EL (cell line): ENCODE measurements at regions not wholly inside any gene's neighbourhood (a gene's known extent, or its start where the extent isn't known, plus 50 kb on each side); places are given as distances from the start of the nearest gene placed in this dataset.

Experiments used
- DNase-seq: peaks from one replicate; pipeline ENCODE4 v3.0.0-alpha.2; 2016

DNA sequence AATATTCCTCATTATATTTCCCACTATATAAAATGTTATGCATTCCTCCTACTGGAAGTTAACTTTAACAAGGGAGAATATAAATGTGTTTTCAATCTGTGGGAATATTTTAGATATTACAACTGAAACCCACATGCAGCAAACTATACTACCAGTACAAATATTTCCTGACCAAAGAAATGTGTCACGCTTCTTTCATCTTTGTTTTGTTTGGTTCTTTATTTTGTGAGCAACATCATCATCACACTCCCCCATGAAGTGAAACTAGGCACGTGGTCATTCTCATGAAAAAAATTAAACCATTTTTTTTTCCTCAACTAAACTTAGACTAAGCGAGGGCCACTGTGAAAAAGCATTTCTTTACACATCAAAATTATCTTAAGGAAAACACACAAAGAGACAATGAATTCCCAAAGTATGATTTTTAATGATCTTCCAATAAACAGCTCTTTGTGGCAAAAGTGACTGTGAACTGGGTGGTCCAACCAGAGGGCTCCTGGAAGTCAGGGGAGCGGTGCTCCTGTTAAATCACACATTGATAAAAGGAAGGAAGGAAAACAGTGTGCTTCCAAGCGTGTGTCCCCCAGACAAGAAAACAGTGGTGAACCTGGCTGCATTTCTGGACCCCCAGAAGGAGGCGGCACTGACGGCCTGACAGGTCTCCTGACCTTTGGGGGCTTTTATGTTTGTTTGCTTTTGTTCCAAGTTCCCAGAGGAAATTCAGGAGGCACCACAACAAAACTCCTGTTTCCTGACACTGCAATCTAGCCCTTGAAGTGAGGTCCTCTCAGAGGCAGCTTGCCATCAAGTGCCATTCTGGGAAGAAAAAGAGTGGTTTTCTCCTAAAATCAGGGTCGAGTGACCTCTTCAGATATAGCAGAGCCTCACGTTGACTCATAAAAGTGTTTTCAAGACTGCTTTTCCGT, 166.8 kb upstream of the FOXQ1 start:
- DNase-seq = peak; percentile 50

GRCh38 chr6:1143655-1144054, 168.2 kb upstream of the FOXQ1 start:
- DNase-seq = peak; percentile 29

GRCh38 chr6:1139155-1139890, 172.6 kb upstream of the FOXQ1 start:
- DNase-seq = no peak

DNA sequence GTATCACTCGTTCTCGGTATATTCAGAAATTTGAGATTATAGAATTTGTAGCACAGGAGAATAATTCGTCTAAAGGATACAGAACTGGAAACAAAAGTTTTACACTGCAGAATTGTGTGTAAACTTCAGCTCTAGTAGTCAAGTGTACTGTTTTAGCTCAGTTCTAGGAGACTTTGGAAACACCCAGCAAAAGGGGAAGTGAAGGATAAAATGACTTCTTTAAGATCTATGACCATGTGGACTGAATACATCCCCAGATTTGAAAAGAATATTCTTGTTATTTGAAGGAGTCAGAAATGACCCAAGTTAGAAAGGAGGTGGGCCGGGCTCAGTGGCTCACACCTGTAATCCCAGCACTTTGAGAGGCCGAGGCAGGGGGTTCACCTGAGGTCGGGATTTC, 174.0 kb upstream of the FOXQ1 start:
- no peak for DNase-seq

DNA sequence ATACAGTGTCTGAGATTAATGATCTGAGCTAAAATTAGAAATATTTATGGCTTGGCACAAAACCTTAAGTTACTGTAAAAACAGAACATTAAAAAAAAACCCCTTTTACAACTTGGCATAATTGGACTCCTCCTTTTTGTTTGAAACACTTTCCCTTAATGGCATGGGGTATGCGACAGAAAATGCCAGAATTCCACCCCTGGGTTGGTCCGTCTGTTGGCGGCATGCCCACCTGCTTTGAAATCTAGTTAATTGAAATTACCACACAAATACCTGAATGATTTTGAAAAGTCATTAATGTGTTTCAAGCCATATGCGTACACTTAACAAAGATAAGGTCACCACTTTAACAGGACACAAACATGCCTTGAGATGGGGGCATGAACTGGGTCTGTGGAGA, 175.1 kb upstream of the FOXQ1 start:
- DNase-seq = no peak

- DNase-seq = peak; percentile 66
These were observed 175.5 kb upstream of the FOXQ1 start for GRCh38 chr6:1136415-1136774.

GRCh38 chr6:1135726-1136414, 176.0 kb upstream of the FOXQ1 start:
- DNase-seq = no peak

- peak; percentile 82 for DNase-seq
These were observed 180.4 kb upstream of the FOXQ1 start for GRCh38 chr6:1131285-1132079.

DNA sequence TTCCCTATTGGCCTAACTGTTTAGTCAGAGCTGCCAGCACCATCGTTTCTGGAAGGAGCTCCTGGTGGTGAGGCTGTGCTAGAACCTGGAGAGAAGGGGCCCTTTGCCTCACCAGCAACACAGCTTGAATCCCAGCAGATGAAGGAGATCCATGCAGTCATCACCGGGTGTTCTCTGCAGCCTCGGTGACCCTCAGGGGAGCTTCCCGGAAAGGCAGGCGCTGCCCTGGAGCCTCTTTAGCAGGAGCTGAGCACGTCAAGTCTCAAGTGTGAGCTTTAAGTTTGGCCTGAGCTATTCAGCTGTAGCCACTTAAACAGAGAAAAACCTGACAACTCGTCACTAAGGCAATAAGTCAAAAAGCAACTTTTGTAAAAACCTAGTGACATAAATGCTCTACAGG, 181.2 kb upstream of the FOXQ1 start:
- DNase-seq = no peak

DNA sequence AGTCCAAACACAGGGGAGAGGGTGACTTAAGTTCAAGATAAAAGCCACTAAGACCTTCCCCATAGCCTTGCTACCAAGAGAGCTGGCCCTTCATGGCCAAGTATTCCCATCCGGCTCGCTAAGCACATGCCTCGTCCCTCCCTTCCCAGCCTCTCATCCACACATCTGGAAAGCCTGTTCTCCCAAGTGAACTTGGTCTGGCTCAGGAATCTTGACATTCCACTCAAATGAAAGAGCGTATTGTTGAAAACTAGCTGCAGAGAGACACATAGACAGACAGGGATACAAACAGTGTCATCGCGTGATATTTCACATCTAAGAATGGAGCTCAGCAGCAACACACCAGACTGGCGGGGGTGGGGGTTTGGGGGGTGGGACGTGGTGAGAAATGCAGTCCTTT, 182.8 kb upstream of the FOXQ1 start:
- DNase-seq = no peak

DNA sequence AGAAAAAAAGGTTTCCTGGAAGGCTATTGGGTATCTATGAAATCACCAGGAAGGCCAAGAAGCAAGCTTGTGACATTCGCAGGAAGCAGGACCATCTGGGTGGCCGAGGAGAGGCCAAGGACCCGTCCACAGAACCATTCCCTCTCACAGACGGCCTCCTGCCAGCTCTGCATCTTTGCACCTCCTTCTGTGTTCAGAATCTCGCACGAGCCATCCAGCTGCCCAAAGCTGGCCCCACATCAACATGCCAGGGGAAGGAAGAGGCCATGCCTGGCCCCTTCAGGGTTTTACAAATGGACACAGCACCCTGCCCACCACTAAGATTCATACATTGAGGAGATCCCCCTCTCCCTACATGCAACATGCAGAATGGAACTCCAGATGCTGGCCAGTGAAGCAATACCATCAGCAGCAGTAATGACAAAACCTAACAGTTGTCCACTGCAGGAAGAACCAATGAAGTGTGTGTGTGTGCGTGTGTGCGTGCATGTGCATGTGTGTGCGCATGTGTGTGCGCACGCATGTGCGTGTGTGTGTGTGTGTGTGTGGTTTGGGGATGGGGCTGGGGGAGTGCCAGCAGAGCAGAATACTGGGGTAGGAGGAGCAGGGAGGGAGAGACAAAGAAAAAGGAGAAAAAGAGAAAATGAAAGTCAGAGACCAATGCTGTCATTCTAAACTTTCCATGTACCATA, 184.2 kb upstream of the FOXQ1 start:
- no peak for DNase-seq

DNA sequence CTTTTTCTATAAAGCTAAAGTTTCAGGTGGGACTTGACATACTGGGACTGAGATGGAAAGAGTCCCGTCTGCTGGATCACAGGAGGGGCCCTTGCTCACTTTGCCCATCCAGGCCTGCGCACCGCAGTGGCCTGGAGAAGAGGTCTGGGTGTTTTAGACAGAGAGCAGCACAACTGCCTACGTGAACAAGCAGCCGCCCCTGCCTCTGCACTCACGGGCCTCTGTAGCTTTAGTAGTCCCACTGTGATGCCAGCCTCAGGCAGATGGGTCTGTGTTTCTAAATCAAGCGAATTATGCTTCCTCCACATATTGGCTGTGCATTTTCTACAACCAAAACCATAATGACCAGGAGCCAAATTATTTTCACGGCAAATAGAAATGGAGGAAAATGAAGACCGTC, 184.8 kb upstream of the FOXQ1 start:
- no peak for DNase-seq

GRCh38 chr6:1126036-1126435, 185.9 kb upstream of the FOXQ1 start:
- no peak for DNase-seq

DNA sequence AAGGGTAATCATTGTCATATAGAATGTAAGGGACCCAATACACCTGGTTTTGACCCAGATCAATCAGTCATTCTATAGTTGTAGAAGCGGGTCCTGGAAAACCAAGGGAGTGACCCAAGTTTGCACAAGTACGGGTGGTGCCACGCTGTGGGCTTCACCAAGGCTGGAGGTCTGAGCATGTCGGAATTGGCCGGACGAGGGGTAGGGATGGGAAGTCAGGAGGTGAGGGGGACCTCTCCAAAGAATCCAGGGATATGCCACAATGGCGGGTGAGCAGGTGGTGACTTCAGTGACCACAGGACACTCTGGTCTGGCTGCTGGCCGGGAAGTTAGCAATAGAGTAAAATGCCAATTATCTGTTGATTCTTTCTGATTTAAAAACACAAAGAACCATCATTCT, 186.6 kb upstream of the FOXQ1 start:
- DNase-seq = no peak

DNA sequence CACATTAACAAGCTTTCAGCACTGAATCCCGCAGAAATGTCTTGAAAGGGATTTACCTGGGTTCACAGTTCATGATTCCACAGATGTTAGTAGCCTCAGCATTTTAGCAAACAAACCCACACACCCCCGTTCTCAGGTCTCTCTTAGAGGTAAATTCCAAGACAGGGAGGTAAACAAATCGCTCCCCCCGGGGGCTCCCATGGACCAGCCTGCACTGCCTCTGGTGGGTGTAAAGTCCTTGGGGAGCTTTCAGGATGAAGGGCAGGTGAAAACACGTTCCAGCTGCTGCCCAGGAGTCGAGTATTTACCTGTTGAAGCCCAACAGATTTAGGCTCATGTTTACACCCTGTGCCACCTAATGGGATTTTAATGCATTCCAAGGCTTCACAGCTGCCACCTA, 187.0 kb upstream of the FOXQ1 start:
- DNase-seq = no peak

DNA sequence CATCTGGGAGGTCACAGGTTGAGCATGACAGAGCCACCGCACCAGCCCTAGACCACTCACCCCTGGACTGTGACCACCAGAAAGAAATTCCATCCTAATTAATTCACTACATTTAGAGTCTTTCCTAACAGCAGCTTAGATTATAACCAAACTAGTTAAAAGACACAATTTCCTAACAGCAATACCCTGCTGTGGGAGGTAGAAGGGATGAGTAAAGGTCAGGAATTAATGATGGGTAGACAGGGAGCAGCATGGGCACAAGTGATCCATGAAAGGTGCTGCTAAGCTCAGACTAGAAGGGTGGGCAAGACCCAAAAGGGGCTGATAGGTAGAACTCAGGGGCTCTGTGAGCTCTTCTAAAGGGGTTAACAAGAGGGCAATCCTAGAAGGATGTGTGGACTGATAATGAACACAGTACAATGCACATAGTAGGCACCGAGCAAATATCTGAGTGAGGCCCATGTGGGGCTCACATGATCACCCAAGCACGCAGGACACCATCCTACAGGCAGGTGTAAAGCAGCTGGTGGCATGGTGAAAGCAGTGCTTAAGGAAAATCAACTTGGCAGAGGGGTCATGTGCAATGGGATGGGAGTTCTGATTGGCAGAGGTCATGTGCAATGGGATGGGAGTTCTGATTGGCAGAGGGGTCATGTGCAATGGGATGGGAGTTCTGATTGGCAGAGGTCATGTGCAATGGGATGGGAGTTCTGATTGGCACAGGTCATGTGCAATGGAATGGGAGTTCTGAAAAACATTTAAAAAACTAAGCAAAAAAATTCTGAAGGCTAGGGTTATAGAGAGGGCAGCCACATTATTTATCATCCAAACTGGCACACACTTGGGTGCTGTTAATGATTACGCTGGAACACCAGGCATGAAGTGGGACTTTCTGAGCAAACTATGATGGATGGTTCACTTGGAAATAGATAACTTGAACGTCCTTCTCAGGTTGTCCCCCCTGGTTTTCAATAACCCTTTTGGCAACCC, 188.2 kb upstream of the FOXQ1 start:
- DNase-seq = no peak

DNA sequence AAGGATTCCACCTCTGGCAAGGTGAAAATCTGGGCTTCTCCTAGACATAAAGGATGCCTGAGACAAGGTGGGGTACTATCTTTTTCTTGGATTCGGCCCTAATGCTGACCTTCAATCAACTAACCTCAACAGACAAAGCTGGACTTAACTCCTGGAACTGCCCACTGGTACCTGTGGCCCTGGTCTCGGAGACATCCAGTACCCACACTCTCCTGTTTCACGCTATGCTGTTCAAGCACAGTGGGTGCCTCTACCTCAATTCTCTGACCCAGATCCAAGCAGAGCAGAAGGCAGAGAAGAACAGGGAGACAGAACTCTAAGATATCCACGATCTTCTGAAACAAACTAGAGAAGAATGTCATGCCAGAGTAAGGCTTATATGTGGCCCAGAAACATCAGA, 189.8 kb upstream of the FOXQ1 start:
- no peak for DNase-seq

DNA sequence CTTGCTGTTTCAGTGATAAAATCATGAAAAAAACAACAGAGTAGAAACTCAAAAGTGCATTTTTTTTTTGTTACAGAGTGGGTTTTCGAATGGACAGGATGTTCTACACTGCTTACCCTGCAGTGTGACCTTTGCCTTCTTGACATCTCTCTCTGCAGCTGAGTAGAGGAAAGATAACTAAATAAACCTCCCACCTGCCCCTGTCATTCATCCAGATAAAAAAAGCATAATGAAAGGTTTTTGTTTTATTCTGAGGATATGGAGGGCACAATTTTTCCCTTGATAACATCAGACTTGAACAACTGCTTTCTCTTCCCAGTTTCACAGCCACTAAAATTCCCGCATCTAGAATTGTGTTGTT, 193.6 kb upstream of the FOXQ1 start:
- DNase-seq = no peak

GRCh38 chr6:1117530-1118286, 194.2 kb upstream of the FOXQ1 start:
- no peak for DNase-seq

GRCh38 chr6:1116149-1116548, 195.7 kb upstream of the FOXQ1 start:
- no peak for DNase-seq
